Colon (tissue), 2 donors: ENCODE measurements at regions not wholly inside any gene's neighbourhood (a gene's known extent, or its start where the extent isn't known, plus 50 kb on each side); places are given as distances from the start of the nearest gene placed in this dataset.
"Not testable (repeated sequence)": the region's sequence is repeated elsewhere in the genome, so short reads cannot be mapped to it uniquely, and the experiment has no call there.

Source experiments
- FAIRE-seq: peaks from 2 replicates; lab custom pipeline; 2012; peaks lifted over from hg19 to GRCh38; lab: Jason Lieb, UNC
- donor health status: control.
- donor health status: control.

DNA sequence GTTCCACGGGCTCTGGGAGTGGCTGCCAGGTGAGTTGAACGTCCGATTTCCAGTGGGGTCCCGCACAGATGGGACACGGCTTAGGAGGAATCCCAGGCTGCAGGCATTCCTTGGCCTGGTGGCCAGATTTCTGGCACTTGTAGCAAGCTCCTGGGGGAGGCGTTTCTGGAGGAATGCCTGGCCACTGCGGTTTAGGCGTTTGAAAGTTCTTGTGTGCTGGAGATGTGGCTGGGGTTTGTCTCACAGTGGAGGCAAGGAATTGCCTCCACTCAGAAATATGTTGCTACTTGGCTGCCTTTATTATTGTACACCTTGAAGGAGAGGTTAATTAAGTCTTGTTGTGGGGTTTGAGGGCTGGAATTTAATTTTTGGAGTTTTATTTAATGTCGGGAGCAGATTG lies 583.3 kb upstream of the MDGA2 start:
- not testable (repeated sequence) for FAIRE-seq

DNA sequence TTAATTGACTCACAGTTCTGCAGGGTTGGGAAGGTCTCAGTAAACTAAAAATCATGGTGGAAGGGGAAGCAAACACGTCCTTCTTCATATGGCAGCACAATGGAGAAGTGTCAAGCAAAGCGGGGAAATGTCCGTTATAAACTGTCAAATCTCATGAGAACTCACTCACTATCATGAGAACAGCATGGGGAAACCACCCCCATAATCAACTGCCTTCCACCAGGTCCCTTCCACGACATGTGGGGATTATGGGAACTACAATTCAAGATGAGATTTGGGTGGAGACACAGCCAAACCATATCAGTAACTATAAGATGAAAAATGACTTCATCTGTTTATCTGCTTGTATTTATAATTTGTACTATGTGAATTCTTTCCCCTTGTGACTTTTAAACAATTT lies 577.6 kb upstream of the MDGA2 start:
- FAIRE-seq = no peak

DNA sequence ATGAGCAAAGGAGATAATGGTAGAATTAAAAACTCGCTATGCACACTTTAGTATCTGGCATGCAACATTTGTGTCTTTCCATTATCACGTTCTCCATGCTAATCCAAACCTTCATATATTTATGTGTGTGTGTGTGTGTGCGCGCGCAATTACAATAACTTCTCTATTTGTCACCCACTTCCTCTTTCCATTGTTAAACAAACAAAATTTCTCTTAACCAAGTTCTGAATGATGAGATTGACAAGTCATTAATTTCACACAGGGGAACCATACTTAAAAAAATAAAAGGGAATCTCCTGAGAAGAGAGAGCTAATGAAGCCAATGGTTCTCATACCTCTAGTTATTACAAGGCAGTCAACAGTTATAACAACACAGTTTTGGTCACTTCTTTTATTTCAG lies 575.9 kb upstream of the MDGA2 start:
- no peak for FAIRE-seq

DNA sequence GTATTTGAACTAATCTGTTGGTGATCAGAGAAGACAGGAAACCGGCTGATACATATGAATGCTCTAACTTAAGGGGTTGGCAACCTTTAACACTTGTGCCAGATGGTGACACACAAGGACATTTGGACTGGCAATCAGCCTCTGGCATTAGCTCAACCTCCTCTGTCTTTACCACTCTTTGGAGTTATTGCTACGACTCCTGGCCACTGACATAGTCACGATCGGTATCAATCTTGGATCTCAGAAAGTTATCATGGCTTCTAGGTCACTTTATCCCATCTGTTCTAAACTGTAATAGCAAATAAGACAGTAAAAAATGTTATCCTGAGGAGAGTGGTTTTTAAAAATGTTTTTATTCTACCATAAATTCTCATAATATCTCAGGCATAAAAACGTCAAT lies 575.2 kb upstream of the MDGA2 start:
- no peak for FAIRE-seq

DNA sequence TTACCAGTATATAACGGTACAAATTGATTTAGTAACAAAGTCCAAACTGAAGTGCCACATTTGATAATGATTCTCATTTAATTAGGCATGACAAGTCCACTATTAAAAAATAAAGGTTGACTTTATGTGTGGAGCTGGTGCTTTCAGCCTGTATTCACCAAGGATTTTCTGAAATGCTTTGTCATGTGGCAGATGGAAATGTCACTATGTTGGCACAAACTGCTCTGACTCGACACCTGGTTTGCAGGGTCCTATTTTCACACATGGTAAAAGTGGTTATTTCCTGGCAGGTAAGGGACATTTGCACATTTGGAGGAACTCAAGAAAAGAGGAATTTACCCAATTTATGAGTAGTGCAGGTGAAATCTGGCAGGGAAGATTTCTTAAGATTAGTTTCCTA lies 572.6 kb upstream of the MDGA2 start:
- FAIRE-seq = no peak

DNA sequence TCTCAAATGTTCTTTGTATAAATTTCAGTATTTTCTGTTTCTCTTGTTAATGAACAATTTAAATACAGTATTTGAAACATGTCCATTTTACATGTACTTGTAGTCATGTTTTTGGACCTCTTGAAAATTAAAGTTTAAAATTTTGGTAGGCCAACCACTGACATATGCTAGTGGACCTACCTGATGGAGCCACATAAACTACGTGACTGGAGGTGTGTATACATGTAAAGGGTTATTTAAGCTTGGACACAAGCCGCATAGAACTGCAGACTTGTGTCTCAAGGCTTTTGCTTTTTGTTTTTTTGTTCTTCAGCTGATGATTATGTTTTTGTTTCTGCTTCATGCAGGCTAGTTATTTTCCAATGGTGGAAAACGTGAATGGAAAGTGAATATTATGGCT lies 568.5 kb upstream of the MDGA2 start:
- FAIRE-seq = no peak

DNA sequence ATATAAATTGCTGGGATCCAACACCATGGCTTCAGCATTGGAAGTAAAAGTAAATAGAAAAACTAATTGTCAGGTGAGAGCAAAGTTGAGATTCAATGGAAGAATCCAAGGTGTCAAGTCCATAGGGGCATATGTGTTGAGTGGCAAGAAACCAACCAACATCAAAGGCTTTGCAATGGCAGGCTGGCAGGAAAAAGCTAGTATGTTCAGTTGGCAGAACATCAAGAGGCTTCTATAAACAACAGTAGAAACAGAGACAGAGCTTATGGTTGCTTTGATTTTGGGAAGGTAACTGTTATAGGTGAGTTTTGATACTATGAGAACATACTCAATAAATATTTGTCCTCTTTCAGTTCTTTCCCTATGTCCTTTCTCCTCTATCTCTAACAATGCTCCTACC lies 553.7 kb upstream of the MDGA2 start:
- no peak for FAIRE-seq

DNA sequence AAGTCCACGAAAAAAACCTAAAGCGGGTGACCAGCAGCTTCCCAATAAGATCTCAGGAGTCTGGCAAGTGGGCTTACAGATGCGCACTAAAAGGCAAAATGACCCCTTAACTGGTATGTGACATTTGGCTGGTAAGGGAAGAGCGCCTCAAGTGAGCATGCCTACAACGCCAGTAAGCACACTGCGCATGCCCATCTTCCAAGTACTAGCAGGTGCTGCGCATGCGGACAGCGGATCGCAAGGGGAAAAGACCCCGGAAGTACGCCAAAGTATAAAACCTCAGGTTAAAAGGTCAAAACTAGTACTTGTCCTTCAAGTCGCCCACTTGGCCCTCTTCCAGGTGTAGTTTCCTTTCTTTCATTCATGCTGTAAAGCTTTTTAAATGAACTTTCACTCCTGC lies 518.5 kb upstream of the MDGA2 start:
- FAIRE-seq = no peak

DNA sequence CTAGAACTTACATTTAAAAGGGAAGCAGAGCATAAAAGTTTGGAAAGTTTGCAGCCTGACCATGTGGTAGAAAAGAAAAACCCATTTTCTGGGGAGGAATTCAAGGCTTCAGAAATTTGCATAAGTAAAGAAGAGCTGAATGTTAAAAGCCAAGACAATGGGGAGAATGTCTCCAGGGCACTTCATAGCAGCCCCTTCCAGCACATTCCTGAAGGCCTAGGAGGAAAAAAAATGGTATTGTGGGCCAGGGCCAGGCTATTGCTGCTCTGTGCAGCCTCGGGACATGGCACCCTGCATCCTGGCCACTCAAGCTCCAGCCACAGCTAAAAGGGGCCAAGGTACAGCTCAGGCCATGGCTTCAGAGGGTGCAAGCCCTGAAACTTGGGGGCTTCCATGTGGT lies 474.2 kb upstream of the MDGA2 start:
- not testable (repeated sequence) for FAIRE-seq

DNA sequence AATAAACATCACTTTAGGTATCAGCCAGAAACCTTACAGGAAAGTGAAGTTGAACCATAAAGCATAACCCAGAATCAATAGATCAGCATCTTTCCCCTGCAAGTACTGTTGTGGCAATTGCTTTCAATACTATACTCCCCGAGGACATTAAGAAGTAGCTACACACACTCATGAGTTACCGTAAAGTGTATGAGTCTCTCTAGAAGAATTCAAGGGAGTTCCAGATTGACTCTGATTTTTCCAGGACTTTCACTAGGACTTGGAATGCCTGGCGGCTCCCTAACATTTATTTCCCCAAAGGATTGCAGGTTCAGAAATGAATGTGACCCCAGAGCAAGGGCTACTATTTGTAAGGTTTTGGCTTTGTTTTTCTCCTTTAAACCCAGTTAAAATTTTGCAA lies 465.4 kb upstream of the MDGA2 start:
- FAIRE-seq = no peak

DNA sequence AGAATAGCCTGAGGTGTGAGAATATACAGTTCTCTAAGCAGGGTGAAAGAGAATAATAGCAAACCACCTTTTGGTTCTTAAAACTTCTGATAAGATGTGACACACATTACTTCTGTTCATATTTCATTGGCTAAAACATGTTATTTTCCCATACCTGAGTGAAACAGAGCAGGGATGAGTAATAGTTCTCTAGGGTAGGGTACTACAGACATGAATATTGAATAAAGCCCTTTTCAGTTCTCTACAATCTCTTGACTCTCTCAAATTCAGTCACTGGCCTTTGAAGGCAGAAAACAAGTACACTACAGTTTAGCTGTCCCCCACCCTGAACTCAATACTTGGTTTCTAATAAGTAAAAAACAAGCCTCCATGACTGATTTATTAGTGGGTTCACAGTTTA lies 454.1 kb upstream of the MDGA2 start:
- no peak for FAIRE-seq

DNA sequence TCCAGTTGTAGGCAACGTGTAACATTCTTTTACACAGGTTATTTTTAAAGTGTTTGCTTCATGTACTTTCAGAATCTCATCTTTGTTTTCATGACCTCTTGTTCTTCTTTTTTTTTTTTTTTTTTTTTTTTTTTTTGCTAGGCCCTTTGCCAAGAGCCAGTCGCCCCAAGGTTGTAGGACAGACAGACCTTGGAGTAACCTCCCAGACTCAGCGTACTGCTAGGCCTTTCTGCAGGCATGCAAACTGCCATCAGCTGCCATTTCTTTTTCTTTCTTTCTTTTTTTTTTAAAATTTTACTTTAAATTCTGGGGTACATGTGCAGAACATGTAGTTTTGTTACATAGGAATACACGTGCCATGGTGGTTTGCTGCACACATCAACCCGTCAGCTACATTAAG lies 452.3 kb upstream of the MDGA2 start:
- FAIRE-seq = no peak

DNA sequence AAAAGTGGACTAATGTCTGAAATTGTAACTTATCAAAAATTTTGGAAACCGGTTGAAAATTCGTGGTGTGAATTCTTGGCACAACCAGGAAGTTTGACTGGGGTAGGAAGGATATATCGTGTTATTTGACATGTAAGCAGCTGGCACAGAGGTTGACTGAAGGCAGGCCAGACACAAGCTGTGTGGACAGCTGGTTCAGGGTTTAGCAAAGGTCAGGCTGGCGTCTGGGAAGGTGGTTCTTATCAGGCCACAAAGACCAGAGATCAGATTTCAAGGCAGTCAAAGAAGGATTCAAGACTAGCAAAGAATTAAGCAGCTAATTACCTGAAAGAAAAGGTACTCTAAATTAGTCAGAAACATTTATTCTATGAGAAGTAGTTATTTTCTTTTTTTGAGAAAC lies 450.2 kb upstream of the MDGA2 start:
- no peak for FAIRE-seq

DNA sequence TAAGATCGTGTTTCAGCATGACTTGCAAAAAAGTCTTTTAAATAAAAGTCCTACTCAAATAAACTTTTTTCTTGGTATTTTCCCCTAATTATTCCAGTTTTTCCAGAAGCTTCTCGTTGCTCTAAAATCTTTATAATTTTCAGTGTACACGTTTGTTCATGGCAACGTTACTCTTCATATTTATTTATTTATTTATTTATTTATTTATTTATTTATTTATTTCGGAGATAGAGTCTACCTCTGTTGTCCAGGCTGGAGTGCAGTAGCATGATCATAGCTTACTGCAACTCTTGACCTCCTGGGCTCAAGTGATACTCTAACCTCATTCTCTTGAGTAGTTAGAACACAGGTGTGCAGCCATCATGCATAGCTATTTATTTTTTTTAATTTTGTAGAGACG lies 438.3 kb upstream of the MDGA2 start:
- FAIRE-seq = no peak

DNA sequence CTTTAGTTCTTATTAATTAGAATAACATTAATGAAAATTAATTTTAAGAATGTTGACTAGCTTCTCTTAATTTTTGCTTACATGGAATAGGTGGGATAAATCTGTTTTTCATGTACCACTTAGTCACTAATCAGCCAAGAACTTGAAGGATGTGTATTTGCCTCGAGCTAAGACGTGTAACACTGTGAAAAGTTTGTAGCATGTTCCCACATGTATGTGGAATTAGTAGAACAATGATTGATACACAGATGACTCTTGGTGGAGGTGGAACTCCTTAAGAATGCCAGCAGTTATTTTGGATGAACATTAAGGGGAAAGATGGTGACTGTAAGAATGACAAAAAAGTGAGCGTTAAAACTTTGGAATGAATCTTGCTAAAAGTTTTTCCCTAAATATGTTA lies 435.7 kb upstream of the MDGA2 start:
- no peak for FAIRE-seq

DNA sequence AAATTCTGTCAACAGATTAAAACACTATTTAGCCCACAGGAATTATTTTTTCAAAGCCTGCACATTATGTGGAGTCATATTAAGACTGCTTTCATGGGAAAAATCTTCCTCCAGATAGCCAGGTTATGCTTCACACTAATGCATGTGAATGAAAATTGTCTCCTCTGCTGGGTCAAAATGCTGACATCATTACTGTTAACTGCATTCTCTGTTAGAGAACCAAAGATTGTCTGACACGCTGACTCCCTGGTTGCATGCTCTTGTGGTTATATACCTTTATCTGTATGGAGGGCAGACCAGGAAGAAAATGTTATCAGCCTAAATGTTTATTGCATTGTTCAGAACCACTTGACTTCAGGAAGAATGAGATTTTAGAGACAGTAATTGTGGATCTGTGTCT lies 432.2 kb upstream of the MDGA2 start:
- no peak for FAIRE-seq

DNA sequence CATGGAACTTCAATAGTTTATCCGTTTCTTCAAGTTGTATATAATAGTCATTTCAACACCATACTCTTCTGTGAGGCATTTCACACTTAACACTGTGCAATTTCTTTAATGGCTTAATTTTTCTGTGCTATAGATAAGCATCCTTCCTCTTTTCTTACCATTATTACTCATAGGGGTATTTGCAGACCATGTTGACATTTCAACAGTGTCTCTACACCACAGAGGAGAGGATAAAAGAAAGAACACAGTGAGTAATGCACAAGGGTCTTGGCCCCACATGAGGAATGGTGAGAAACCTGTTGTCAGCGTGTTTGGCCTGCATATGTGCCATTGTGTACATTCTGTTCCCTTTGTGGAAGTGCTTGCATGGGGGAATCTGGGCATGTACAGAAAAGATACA lies 421.5 kb upstream of the MDGA2 start:
- FAIRE-seq = no peak

DNA sequence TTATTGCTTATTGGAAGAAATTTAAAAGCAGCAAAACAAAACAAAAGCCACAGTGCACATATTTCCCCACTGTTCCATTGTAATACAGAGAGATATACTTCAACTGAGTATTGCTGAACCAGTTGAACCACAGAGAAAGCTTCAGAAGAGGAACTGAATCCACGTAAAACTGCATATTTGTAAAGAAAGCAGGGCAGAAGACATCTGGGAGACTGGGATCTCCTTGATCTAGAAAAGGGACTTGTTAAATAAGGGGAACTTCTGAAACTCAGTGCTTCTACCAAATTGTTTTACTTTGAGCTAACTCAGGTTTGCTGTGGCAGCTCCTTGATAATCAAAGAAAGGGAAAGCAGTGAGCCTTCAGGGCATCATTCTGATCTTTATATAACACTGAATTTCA lies 411.1 kb upstream of the MDGA2 start:
- no peak for FAIRE-seq

DNA sequence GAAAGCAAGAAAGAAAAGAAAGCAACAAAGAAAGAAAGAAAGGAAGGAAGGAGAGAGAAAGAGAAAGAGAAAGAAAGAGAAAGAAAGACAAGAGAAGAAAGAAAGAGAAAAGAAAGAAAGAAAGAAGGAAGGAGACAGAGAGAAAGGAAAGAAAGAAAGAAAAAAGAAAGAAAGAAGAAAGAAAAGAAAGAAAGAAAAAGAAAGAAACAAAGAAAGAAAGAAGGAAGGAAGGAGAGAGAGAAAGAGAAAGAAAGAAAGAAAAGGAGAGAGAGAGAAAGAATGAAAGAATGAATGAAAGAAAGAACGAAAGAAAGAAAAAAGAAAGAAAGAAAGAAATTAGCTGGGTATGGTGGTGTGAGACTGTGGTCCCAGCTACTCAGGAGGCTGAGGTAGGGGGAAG lies 400.1 kb upstream of the MDGA2 start:
- FAIRE-seq = no peak

DNA sequence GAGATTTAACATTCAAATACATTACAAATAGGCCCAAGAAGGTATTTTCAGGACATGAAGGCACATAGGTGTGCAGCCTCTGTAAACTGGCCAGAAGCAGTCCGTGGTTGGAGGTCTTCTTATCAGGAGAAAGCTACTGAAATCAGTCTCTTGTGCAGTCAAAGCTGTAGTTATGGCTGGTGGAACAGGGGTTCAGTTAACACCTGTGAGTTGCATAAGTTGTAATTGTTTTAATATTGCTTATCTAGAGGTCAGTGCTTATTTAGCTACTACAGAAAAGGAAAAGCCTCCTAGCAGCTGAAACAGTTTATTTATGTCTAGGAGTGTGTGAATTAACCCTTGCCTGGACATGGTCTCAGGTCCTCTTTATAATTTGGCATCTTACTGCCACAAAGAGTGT lies 377.6 kb upstream of the MDGA2 start:
- FAIRE-seq = no peak

DNA sequence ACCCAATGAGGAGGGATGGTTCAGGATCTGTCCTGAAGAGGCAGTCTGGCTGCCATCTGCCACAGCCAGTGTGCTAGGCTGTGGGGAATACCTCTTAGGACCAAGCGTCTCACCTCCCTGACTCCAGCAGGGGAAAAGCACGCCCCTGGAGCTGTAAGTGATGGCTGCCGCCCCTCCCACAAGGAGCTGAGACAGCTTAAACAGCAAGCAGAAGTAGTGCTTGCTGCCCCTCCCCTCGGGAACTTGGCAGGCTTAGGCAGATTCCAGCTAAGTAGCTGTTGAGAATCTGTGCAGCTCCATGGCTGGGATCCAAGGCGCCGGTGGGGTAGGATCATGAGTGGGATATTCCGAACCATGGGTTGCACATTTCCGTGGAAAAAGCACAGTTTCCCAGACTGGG lies 360.4 kb upstream of the MDGA2 start:
- no peak for FAIRE-seq

DNA sequence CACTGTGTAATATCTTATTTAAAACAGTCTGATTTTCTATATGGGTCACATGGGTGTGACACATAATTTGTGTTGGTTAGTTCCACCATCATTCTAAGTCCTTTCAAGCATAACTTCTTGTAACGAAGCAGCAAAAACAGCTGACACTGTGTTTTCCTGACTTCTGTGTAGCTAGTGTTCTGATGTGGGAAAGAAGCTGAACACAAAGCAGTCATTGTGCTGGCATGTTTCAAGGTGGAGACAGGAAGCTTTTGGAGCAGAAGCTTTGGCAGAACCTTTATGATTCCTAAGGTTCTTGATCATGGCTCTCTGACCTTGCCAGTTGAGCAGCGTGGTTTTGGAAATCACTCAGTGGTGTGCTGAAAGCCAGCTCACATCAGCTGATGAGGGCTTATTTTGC lies 351.7 kb upstream of the MDGA2 start:
- no peak for FAIRE-seq

DNA sequence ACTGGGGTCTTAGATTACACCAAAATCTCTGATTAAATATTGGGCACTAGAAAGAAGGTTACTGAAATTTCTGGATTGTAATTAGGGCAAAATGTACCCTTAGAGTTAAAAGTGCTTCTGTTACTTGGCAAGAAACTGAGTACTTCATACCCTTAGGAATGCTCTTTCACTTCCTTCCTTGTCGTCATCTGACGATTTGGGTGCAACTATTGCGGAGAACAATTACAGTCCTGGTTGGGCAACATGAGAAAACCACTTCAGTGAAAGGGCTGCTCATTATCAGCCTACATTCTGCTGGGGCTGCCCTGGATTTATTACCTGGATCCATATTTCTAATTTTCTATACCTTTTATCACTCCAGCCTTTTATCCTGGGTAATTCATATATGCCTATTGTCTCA lies 348.5 kb upstream of the MDGA2 start:
- no peak for FAIRE-seq

DNA sequence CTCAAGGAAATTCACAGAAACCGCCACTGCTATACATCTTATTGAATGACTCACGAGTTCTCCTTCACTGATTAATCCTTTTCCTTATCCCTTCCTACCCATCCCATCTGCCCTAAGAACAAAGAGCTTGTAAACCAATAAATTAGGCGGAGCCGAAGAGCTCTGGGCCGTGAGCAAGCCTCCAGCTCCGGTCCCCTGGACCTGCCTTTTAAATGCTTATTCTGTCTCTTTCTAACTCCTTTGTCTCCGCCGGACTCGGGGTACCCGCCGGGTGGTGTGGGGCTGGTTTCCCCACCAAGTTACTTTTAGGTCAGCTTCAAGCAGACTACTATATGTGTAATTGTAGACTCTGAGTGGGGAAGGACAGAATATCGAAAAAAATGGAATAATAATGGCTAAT lies 336.1 kb upstream of the MDGA2 start:
- not testable (repeated sequence) for FAIRE-seq

DNA sequence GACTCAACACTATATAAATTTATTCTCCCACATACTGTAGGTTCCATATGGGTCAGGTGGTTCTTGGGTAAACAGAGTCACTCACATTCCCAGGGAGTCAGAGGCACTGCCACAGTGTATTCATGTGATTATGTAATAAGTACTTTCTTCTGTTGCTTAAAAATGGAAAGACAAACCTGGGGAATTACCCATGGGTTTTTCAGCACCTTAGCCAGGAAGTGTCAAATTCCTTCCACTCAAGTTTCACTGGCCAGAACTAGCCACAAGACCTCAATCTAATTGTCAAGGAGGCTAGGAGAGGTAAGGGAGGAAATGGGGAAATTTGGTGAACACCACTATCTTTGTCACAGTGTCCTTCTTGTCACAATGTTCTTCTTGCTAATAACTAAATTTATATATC lies 333.2 kb upstream of the MDGA2 start:
- no peak for FAIRE-seq

DNA sequence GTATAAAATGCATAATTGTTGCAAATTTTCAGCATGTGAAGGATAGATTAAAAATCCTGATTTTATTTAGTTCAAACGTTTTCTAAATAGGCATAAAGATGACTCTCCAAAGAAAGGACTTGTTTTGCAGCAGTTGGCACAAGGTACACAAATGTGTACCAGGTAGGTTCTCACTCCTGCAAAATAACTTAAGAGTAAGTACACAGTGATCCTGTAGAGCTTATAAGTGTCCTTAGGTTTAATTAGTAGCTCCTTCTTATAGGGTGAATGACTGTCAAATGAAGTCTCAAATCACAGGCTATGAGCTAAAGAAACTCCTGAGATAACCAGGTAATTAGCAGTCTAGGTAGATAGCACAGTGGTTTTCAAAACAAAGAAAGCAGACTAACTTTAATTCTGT lies 330.6 kb upstream of the MDGA2 start:
- FAIRE-seq = no peak
